Activated CD4-positive, alpha-beta T cell treated with anti-CD3 and anti-CD28 coated beads, Interleukin-2, Interleukin-6, amounts not matched to agents 100 ng/mL and 50 ng/mL, durations not matched to agents 16 hours and 8 hours (primary cell): ENCODE measurements at regions not wholly inside any gene's neighbourhood (a gene's known extent, or its start where the extent isn't known, plus 50 kb on each side); places are given as distances from the start of the nearest gene placed in this dataset.

Experiments
- DNase-seq: peaks from one replicate; pipeline ENCODE4 v3.0.0-alpha.2; 2020

GRCh38 chr5:175344331-175345195 lies 99.4 kb downstream of the DRD1 start:
- no peak for DNase-seq

GRCh38 chr5:175343308-175343707 lies 100.7 kb downstream of the DRD1 start:
- no peak for DNase-seq

- DNase-seq, result no peak
These were observed 103.8 kb downstream of the DRD1 start for GRCh38 chr5:175340180-175340579.

GRCh38 chr5:175337680-175338079 lies 106.3 kb downstream of the DRD1 start:
- no peak for DNase-seq

GRCh38 chr5:175336781-175337180 lies 107.2 kb downstream of the DRD1 start:
- no peak for DNase-seq

- no peak for DNase-seq
These were observed 108.3 kb downstream of the DRD1 start for GRCh38 chr5:175335691-175336090.

- peak; percentile 6 for DNase-seq
These were observed 112.6 kb downstream of the DRD1 start for GRCh38 chr5:175331173-175332036.

GRCh38 chr5:175329976-175330375 lies 114.0 kb downstream of the DRD1 start:
- DNase-seq, result no peak

- DNase-seq, result no peak
These were observed 115.3 kb downstream of the DRD1 start for GRCh38 chr5:175328687-175329086.

GRCh38 chr5:175328176-175328575 lies 115.8 kb downstream of the DRD1 start:
- no peak for DNase-seq

- no peak for DNase-seq
These were observed 118.3 kb downstream of the DRD1 start for GRCh38 chr5:175325681-175326080.

- peak; percentile 46 for DNase-seq
These were observed 122.0 kb downstream of the DRD1 start for GRCh38 chr5:175321927-175322532.

GRCh38 chr5:175319199-175319598 lies 124.8 kb downstream of the DRD1 start:
- DNase-seq, result no peak

- no peak for DNase-seq
These were observed 126.1 kb downstream of the DRD1 start for GRCh38 chr5:175317872-175318271.

- no peak for DNase-seq
These were observed 134.7 kb downstream of the DRD1 start for GRCh38 chr5:175309218-175309810.

- no peak for DNase-seq
These were observed 135.3 kb downstream of the DRD1 start for GRCh38 chr5:175308701-175309100.

GRCh38 chr5:175306381-175306780 lies 137.6 kb downstream of the DRD1 start:
- no peak for DNase-seq

GRCh38 chr5:175305251-175305650 lies 138.7 kb downstream of the DRD1 start:
- DNase-seq, result no peak

GRCh38 chr5:175290379-175290778 lies 153.6 kb downstream of the DRD1 start:
- no peak for DNase-seq

GRCh38 chr5:175288048-175288621 lies 155.8 kb downstream of the DRD1 start:
- no peak for DNase-seq

GRCh38 chr5:175286981-175287380 lies 157.0 kb downstream of the DRD1 start:
- no peak for DNase-seq

GRCh38 chr5:175285261-175285660 lies 158.7 kb downstream of the DRD1 start:
- DNase-seq, result no peak

GRCh38 chr5:175284806-175285205 lies 159.2 kb downstream of the DRD1 start:
- DNase-seq, result no peak
